Fibroblast of lung (primary cell): ENCODE measurements at regions not wholly inside any gene's neighbourhood (a gene's known extent, or its start where the extent isn't known, plus 50 kb on each side); places are given as distances from the start of the nearest gene placed in this dataset.

Experiments used
- DNase-seq, 2 donors: peaks; one replicate each; pipeline versions ENCODE4 v3.0.0 to v3.0.0-alpha.2; 2010; ENCODE audit warnings: low read depth in 2 of 2
- H2AFZ ChIP-seq: 2 replicates; pipeline ENCODE4 v1.5.1; 2012; ENCODE audit warnings: low read length, control low read depth, inconsistent platforms
- H3K27ac ChIP-seq: 2 replicates; pipeline ENCODE4 v1.5.1; 2011; ENCODE audit warnings: low read length, control low read depth; ENCODE audit not compliant: insufficient read depth
- H3K27me3 ChIP-seq: 2 replicates; pipeline ENCODE4 v1.5.1; 2011; ENCODE audit warnings: mild to moderate bottlenecking, low read length; ENCODE audit not compliant: control insufficient read depth, insufficient read depth
- H3K36me3 ChIP-seq: 2 replicates; pipeline ENCODE4 v1.5.1; 2011; ENCODE audit warnings: low read length; ENCODE audit not compliant: control insufficient read depth, insufficient read depth
- H3K4me1 ChIP-seq: 2 replicates; pipeline ENCODE4 v1.5.1; 2011; ENCODE audit warnings: low read length; ENCODE audit not compliant: control insufficient read depth, insufficient read depth; ENCODE audit errors: extremely low read depth
- H3K4me2 ChIP-seq: 2 replicates; pipeline ENCODE4 v1.5.1; 2011; ENCODE audit warnings: low read length, control low read depth; ENCODE audit not compliant: insufficient read depth; ENCODE audit errors: extremely low read depth
- H3K4me3 ChIP-seq, 4 experiments: fragments of 200-600 bp in 1 of 4; sonication (generic) in 1 of 4; replicated peaks in 1 of 4; 2 replicates each; pipeline ENCODE4 v1.5.1; 2011 to 2016; ENCODE audit warnings: low read length in 4 of 4, low read depth in 3 of 4, mild to moderate bottlenecking in 3 of 4, control low read depth in 2 of 4, inconsistent platforms in 1 of 4, mixed read lengths in 1 of 4; ENCODE audit not compliant: insufficient read depth in 1 of 4; ENCODE audit errors: control extremely low read depth in 1 of 4
- H3K79me2 ChIP-seq: 2 replicates; pipeline ENCODE4 v1.5.1; 2012; ENCODE audit warnings: mild to moderate bottlenecking, low read length, inconsistent platforms; ENCODE audit not compliant: control insufficient read depth, insufficient read depth
- H3K9ac ChIP-seq: 2 replicates; pipeline ENCODE4 v1.5.1; 2011; ENCODE audit warnings: mild to moderate bottlenecking, low read length, control low read depth; ENCODE audit not compliant: insufficient read depth
- H3K9me3 ChIP-seq: 2 replicates; pipeline ENCODE4 v1.5.1; 2012; ENCODE audit warnings: low read depth, low read length; ENCODE audit not compliant: control insufficient read depth, insufficient read depth
- H4K20me1 ChIP-seq: 2 replicates; pipeline ENCODE4 v1.5.1; 2011; ENCODE audit warnings: low read length; ENCODE audit not compliant: control insufficient read depth, insufficient read depth; ENCODE audit errors: extremely low read depth
- EZH2 ChIP-seq: IDR thresholded peaks from 2 replicates; pipeline ENCODE4 v1.5.1; 2012; ENCODE audit warnings: low read length, control low read depth, mild to moderate bottlenecking; ENCODE audit errors: missing control alignments
- TF ChIP-seq, protein P1 (sequence below), 2 donors: IDR thresholded peaks in 1 of 2; conservative IDR thresholded peaks in 1 of 2; 1 replicate in 1 of 2; 2 replicates in 1 of 2; pipeline ENCODE4 v1.5.1; 2011 to 2012; ENCODE audit warnings: low read length in 2 of 2, control low read depth in 1 of 2, inconsistent platforms in 1 of 2, low read depth in 1 of 2, mild to moderate bottlenecking in 1 of 2

- no peaks in the 10 kb centered on the region for H3K4me1 ChIP-seq
- no peak overlapping the region for H3K27ac ChIP-seq
- TF ChIP-seq EZH2, result no peak
- TF ChIP-seq, protein P1, sequence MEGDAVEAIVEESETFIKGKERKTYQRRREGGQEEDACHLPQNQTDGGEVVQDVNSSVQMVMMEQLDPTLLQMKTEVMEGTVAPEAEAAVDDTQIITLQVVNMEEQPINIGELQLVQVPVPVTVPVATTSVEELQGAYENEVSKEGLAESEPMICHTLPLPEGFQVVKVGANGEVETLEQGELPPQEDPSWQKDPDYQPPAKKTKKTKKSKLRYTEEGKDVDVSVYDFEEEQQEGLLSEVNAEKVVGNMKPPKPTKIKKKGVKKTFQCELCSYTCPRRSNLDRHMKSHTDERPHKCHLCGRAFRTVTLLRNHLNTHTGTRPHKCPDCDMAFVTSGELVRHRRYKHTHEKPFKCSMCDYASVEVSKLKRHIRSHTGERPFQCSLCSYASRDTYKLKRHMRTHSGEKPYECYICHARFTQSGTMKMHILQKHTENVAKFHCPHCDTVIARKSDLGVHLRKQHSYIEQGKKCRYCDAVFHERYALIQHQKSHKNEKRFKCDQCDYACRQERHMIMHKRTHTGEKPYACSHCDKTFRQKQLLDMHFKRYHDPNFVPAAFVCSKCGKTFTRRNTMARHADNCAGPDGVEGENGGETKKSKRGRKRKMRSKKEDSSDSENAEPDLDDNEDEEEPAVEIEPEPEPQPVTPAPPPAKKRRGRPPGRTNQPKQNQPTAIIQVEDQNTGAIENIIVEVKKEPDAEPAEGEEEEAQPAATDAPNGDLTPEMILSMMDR (conservative IDR thresholded peaks at IDR 0.05 in 1 of 2, IDR thresholded peaks at IDR 0.05 in 1 of 2; ENCODE audit: low read depth in 1 of 2, low read length in 2 of 2), result no peak
- H3K36me3 ChIP-seq, result no peaks in the 10 kb centered on the region
- no peak for DNase-seq
- no peak overlapping the region for H3K4me3 ChIP-seq
- H4K20me1 ChIP-seq, result no peaks in the 10 kb centered on the region
- H3K27me3 ChIP-seq, result no peaks in the 10 kb centered on the region
- H3K4me2 ChIP-seq, result no peak overlapping the region
- H3K9ac ChIP-seq, result no peak overlapping the region
- H3K79me2 ChIP-seq, result no peaks in the 10 kb centered on the region
- H2AFZ ChIP-seq, result no peak overlapping the region
- H3K9me3 ChIP-seq, result no peaks in the 10 kb centered on the region
These were observed 623.7 kb downstream of the PTPRU start for GRCh38 chr1:29860056-29860455.

- Histone ChIP-seq H3K27ac (no peak overlapping the region), H3K79me2 (no peaks in the 10 kb centered on the region), H3K4me3 (no peak overlapping the region), H4K20me1 (no peaks in the 10 kb centered on the region), H2AFZ (no peak overlapping the region), H3K4me1 (no peaks in the 10 kb centered on the region), H3K27me3 (no peaks in the 10 kb centered on the region), H3K36me3 (no peaks in the 10 kb centered on the region), H3K4me2 (no peak overlapping the region), H3K9ac (no peak overlapping the region), H3K9me3 (no peaks in the 10 kb centered on the region)
- no peak for DNase-seq
- TF ChIP-seq, protein P1 (conservative IDR thresholded peaks at IDR 0.05 in 1 of 2, IDR thresholded peaks at IDR 0.05 in 1 of 2; ENCODE audit: low read depth in 1 of 2, low read length in 2 of 2), result no peak
- TF ChIP-seq EZH2, result no peak
These were observed 622.8 kb downstream of the PTPRU start for GRCh38 chr1:29859126-29859525.

DNA sequence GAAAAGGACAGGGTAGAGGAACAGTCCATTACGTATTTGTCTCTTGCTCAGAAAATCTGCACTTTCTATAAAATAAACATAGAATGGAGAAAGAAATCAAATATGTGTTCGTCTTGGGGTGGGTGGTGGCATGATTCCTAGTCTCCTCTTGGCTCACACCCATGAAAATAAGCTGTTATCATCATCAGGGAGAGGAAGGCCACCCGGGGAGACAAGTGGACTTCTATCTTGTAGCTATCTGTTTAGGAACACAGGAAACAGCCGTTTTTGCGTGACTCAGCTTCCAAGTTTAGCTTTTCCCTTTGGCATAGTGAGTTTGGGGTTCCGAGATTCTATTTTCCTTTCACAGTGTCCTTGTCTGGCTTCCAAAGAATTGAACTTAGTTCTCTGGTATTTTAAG, 622.3 kb downstream of the PTPRU start:
- Histone ChIP-seq H3K9me3 (no peaks in the 10 kb centered on the region), H3K9ac (no peak overlapping the region), H3K27ac (no peak overlapping the region), H3K4me3 (no peak overlapping the region), H3K27me3 (no peaks in the 10 kb centered on the region), H4K20me1 (no peaks in the 10 kb centered on the region), H3K4me1 (no peaks in the 10 kb centered on the region), H3K79me2 (no peaks in the 10 kb centered on the region), H3K4me2 (no peak overlapping the region), H2AFZ (no peak overlapping the region), H3K36me3 (no peaks in the 10 kb centered on the region)
- no peak for TF ChIP-seq EZH2
- TF ChIP-seq, protein P1 (conservative IDR thresholded peaks at IDR 0.05 in 1 of 2, IDR thresholded peaks at IDR 0.05 in 1 of 2; ENCODE audit: low read depth in 1 of 2, low read length in 2 of 2), result no peak
- no peak for DNase-seq
